H1 (cell line): ENCODE measurements at regions not wholly inside any gene's neighbourhood (a gene's known extent, or its start where the extent isn't known, plus 50 kb on each side); places are given as distances from the start of the nearest gene placed in this dataset.

Experiments used
- CBX8 ChIP-seq: fragments of 300-800, 300-1000 bp; sonication (generic); IDR thresholded peaks from 2 replicates; pipeline ENCODE4 v1.7.1; 2016; ENCODE audit warnings: low read depth, low read length, borderline replicate concordance
- FOSL1 ChIP-seq: IDR thresholded peaks from 2 replicates; pipeline ENCODE4 v1.6.1; 2011; ENCODE audit warnings: mild to moderate bottlenecking, low read depth, low read length, moderate library complexity; ENCODE audit not compliant: insufficient read depth
- KDM1A ChIP-seq: fragments of 200-600, 300-600 bp; sonication (generic); IDR thresholded peaks from 2 replicates; pipeline ENCODE4 v1.7.1; 2016; ENCODE audit warnings: mild to moderate bottlenecking, low read length, borderline replicate concordance

DNA sequence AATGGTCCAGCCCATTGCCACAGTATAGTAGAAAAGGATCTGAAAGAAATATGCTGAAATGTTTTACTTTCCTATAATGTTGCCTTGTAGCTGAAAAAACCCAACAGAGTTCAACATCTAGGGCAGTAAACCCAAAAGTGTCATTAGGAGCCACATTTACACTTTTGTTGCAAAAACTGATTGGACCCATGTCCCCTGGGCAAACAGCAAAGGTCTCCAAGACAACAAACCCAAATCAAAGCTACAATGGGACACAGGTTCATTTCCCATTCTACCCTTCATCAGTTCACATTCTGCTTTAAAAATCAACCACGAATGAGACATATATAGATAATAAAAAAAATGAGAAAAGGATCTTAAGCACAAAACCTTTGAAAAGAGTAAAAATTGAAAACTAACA is 744.8 kb downstream of the PCDH17 start (continued):
- TF ChIP-seq FOSL1 (no peak), KDM1A (no peak), CBX8 (no peak)
